Esophagus squamous epithelium (tissue), 5 donors: ENCODE measurements at regions not wholly inside any gene's neighbourhood (a gene's known extent, or its start where the extent isn't known, plus 50 kb on each side); places are given as distances from the start of the nearest gene placed in this dataset.

ENCODE experiments used
- DNase-seq: peaks from one replicate; lab custom pipeline; 2025; lab: John Stamatoyannopoulos, UW
- H3K27ac ChIP-seq, 4 donors: fragments of 200-600 bp; sonication (generic); one replicate each; pipeline ENCODE4 v1.5.1; 2016 to 2019; ENCODE audit warnings: mild to moderate bottlenecking in 1 of 4
- H3K27me3 ChIP-seq, 4 donors: fragments of 200-600 bp; sonication (generic); 1 replicate in 3 of 4; 2 replicates in 1 of 4; pipeline versions ENCODE4 v1.5.1 to v1.6.0; 2017 to 2021; ENCODE audit warnings: antibody characterized with exemption in 1 of 4
- H3K36me3 ChIP-seq, 3 donors: fragments of 200-600 bp; sonication (generic); one replicate each; pipeline ENCODE4 v1.5.1; 2016 to 2019
- H3K4me1 ChIP-seq, 3 donors: fragments of 200-600 bp; sonication (generic); one replicate each; pipeline ENCODE4 v1.5.1; 2017 to 2019
- H3K4me3 ChIP-seq, 4 donors: fragments of 200-600 bp; sonication (generic); 1 replicate in 3 of 4; 2 replicates in 1 of 4; pipeline ENCODE4 v1.5.1; 2016 to 2019; ENCODE audit warnings: mild to moderate bottlenecking in 2 of 4, moderate library complexity in 1 of 4
- H3K9me3 ChIP-seq, 3 donors: fragments of 200-600 bp; sonication (generic); one replicate each; pipeline ENCODE4 v1.5.1; 2016 to 2019
- CTCF ChIP-seq, 6 experiments: fragments of 450-650 bp in 4 of 6; fragments of 200-600 bp in 2 of 6; sonication (generic) in 2 of 6; IDR thresholded peaks; one replicate each; pipeline ENCODE4 v1.5.1; 2016 to 2019; ENCODE audit warnings: antibody characterized with exemption in 6 of 6, mild to moderate bottlenecking in 4 of 6, moderate library complexity in 4 of 6
- POLR2A ChIP-seq, 4 donors: fragments of 450-650 bp; IDR thresholded peaks; one replicate each; pipeline ENCODE4 v1.6.1; 2017; ENCODE audit warnings: antibody characterized with exemption in 4 of 4, mild to moderate bottlenecking in 4 of 4, moderate library complexity in 3 of 4
- WGBS, 2 donors: methylation state at CpG; one replicate each; pipeline ENCODE4 v1.1.5; 2018; 5-methylcytosine and 5-hydroxymethylcytosine counted together
- intact Hi-C: fragments of 100-400 bp; cut with DNase I; formaldehyde crosslinking; loops from one replicate; pipeline ENCODE4 v1.15.0; 2022
- donor health status: DM: yes; HTN: yes; CAD: no.

- Histone ChIP-seq H3K4me3 (no peak overlapping the region), H3K36me3 (no peaks in the 10 kb centered on the region), H3K27me3 (no peaks in the 10 kb centered on the region), H3K4me1 (no peaks in the 10 kb centered on the region), H3K27ac (no peak overlapping the region), H3K9me3 (no peaks in the 10 kb centered on the region)
- DNase-seq = no peak
- intact Hi-C loops = no loop called here
- TF ChIP-seq CTCF (IDR thresholded peaks at IDR 0.05) (no peak), POLR2A (IDR thresholded peaks at IDR 0.05) (no peak)
- WGBS, 2 donors = 67 to 95% methylated on average over 2 of the region's 5 CpGs
Measured at GRCh38 chr12:30578426-30578825, 117.2 kb downstream of the IPO8 start.

DNA sequence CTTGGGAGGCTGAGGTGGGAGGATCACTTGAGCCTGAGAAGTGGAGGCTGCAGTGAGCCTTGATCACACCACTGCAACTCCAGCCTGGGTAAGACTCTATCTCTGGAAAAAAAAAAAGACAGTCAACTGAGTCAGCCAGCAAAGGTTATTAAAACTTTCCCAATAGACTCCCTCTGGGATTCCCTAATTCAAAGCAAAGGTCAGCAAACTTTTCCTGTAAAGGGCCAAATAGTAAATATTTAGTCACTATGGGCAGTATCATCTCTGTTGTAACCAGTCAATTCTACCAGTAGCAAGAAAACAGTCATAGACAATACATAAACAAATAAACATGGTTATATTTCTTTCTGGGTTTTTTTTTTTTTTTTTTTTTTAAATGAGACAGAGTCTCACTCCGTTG is 122.5 kb downstream of the IPO8 start:
- no peak for TF ChIP-seq CTCF (IDR thresholded peaks at IDR 0.05)
- no peak for TF ChIP-seq POLR2A (IDR thresholded peaks at IDR 0.05)
- no peak overlapping the region for H3K4me3 ChIP-seq
- no peaks in the 10 kb centered on the region for H3K9me3 ChIP-seq
- no peaks in the 10 kb centered on the region for H3K27me3 ChIP-seq
- no peaks in the 10 kb centered on the region for H3K4me1 ChIP-seq
- intact Hi-C loops = no loop called here
- no peaks in the 10 kb centered on the region for H3K36me3 ChIP-seq
- H3K27ac ChIP-seq = no peak overlapping the region
- WGBS, 2 donors = 80 to 93% methylated on average over 1 of the region's 1 CpG
- DNase-seq = no peak

GRCh38 chr12:30570211-30570890 is 125.3 kb downstream of the IPO8 start:
- DNase-seq = no peak
- TF ChIP-seq POLR2A (IDR thresholded peaks at IDR 0.05) (no peak), CTCF (IDR thresholded peaks at IDR 0.05) (no peak)
- intact Hi-C loops = no loop called here
- Histone ChIP-seq H3K27ac (no peak overlapping the region), H3K27me3 (no peaks in the 10 kb centered on the region), H3K36me3 (no peaks in the 10 kb centered on the region), H3K4me1 (no peaks in the 10 kb centered on the region), H3K4me3 (no peak overlapping the region), H3K9me3 (no peaks in the 10 kb centered on the region)
- 70 to 73% methylated on average over 5 of the region's 5 CpGs for WGBS, 2 donors

- DNase-seq = no peak
- intact Hi-C loops = no loop called here
- Histone ChIP-seq H3K36me3 (no peaks in the 10 kb centered on the region), H3K4me1 (no peaks in the 10 kb centered on the region), H3K4me3 (no peak overlapping the region), H3K27ac (no peak overlapping the region), H3K27me3 (no peaks in the 10 kb centered on the region), H3K9me3 (no peaks in the 10 kb centered on the region)
- no peak for TF ChIP-seq POLR2A (IDR thresholded peaks at IDR 0.05)
- whole genome bisulfite sequencing, 2 donors = 66 to 82% methylated on average over 4 of the region's 4 CpGs
Measured at GRCh38 chr12:30569426-30569825, 126.2 kb downstream of the IPO8 start.

DNA sequence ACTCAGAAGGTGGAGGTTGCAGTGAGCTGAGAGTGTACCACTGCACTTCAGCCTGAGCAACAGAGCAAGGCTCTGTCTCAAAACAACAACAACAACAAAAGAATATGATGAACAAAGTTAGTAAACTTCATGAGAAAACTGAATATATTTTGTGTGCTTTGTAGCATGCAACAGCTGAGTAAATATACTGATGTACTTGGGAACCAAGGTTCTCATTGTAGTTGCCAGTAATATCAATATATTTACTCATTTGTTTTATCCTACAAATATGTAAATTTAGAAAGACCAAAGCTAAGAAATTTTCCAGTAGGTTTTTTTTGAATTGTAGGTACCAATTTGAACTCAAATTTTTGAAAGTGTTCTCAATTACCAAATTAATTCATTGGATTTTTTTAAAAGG is 127.2 kb downstream of the IPO8 start:
- intact Hi-C loops = no loop called here
- Histone ChIP-seq H3K4me1 (no peaks in the 10 kb centered on the region), H3K4me3 (no peak overlapping the region), H3K9me3 (no peaks in the 10 kb centered on the region), H3K27me3 (no peaks in the 10 kb centered on the region), H3K36me3 (no peaks in the 10 kb centered on the region), H3K27ac (no peak overlapping the region)
- no peak for DNase-seq
- no peak for TF ChIP-seq CTCF (IDR thresholded peaks at IDR 0.05)
- TF ChIP-seq POLR2A (IDR thresholded peaks at IDR 0.05) = no peak

- Histone ChIP-seq H3K4me1 (no peaks in the 10 kb centered on the region), H3K27ac (no peak overlapping the region), H3K9me3 (no peaks in the 10 kb centered on the region), H3K4me3 (no peak overlapping the region), H3K27me3 (no peaks in the 10 kb centered on the region), H3K36me3 (no peaks in the 10 kb centered on the region)
- intact Hi-C loops = no loop called here
- DNase-seq = no peak
- TF ChIP-seq CTCF (IDR thresholded peaks at IDR 0.05) = no peak
- TF ChIP-seq POLR2A (IDR thresholded peaks at IDR 0.05) = no peak
- whole genome bisulfite sequencing, 2 donors = 84 to 94% methylated on average over 1 of the region's 1 CpG
Measured at GRCh38 chr12:30567082-30567481, 128.6 kb downstream of the IPO8 start.
